Pancreas (tissue), 10 donors: ENCODE measurements at regions not wholly inside any gene's neighbourhood (a gene's known extent, or its start where the extent isn't known, plus 50 kb on each side); places are given as distances from the start of the nearest gene placed in this dataset.

Experiments used
- ATAC-seq, 4 donors: fragments of 200-7000 bp; cut with Tn5 transposase; one replicate each; pipeline versions ENCODE4 v1.8.0 to v1.9.1; 2020; ENCODE audit warnings: mild to moderate bottlenecking in 4 of 4, moderate library complexity in 4 of 4
- DNase-seq, 6 donors: peaks; one replicate each; pipeline ENCODE4 v3.0.0-alpha.2; 2020
- FAIRE-seq: peaks from 2 replicates; lab custom pipeline; 2012; peaks lifted over from hg19 to GRCh38; lab: Jason Lieb, UNC
- H3K27ac ChIP-seq, 4 donors: fragments of 200-600 bp; sonication (generic); 1 replicate in 3 of 4; 2 replicates in 1 of 4; pipeline versions ENCODE4 v1.5.0 to v1.8.0; 2020
- H3K27me3 ChIP-seq, 4 donors: fragments of 200-600 bp; one replicate each; pipeline ENCODE4 v1.8.0; 2021
- H3K36me3 ChIP-seq, 3 donors: fragments of 200-600 bp; sonication (generic) in 1 of 3; one replicate each; pipeline versions ENCODE4 v1.5.0 to v1.8.0; 2020 to 2021
- H3K4me1 ChIP-seq, 3 donors: fragments of 200-600 bp; one replicate each; pipeline ENCODE4 v1.8.0; 2021
- H3K4me3 ChIP-seq, 4 donors: fragments of 200-600 bp; sonication (generic) in 2 of 4; one replicate each; pipeline versions ENCODE4 v1.5.0 to v1.8.0; 2020 to 2021
- H3K9me3 ChIP-seq, 4 donors: fragments of 200-600 bp; one replicate each; pipeline ENCODE4 v1.8.0; 2021
- WGBS, 2 donors: extraction: QIAGEN DNeasy Blood & Tissue Kit; methylation state at CpG; one replicate each; pipeline ENCODE4 v1.1.7; 2013; 5-methylcytosine and 5-hydroxymethylcytosine counted together
- intact Hi-C, 3 donors: fragments of 100-400 bp; cut with DNase I; formaldehyde crosslinking; loops; one replicate each; pipeline versions ENCODE4 v1.11.1 to v1.14.2; 2022
- TF ChIP-seq, protein P1 (sequence below), 4 donors: fragments of 200-600 bp; sonication (generic) in 3 of 4; IDR thresholded peaks; one replicate each; pipeline versions ENCODE4 v1.5.0 to v1.8.0; 2021; ENCODE audit warnings: antibody characterized with exemption in 4 of 4
- donor health status: healthy with polysubstance abuse.
- donor health status: DM: no; HTN: no; CAD: no; lungs with moderate emphysema.
- donor health status: DM: no; HTN: no; CAD: no.
- donor health status: control.
- donor health status: control.
- donor health status: Bipolar disorder and iron deficiency.
- donor health status: DM: yes; HTN: yes; CAD: no.
- donor health status: DM: no; HTN: no; CAD: no.
- donor health status: DM: no; HTN: no; CAD: no.
- donor health status: DM: yes; HTN: yes; CAD: no.

DNA sequence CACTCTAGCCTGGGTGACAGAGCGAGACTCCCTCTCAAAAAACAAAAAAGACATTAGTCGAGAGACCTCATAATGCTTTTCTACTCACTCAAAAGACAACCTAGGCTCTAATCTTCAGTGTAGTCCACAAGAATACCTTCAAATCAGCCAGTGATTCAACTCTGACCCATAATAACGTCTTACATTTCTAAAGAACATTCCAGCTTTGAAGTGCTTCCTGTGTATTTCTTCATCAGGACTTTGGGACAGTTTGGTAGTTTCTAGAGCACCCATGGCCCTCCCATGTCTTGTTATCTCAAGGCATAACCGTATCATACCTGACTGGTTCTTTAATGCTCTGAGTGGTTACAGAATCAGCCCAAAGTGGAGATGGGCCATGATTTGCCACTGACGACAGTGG, 221.3 kb downstream of the SKIDA1 start:
- Histone ChIP-seq H3K36me3 (no peaks in the 10 kb centered on the region), H3K27ac (no peak overlapping the region), H3K9me3 (no peaks in the 10 kb centered on the region), H3K4me3 (no peak overlapping the region), H3K27me3 (no peaks in the 10 kb centered on the region), H3K4me1 (no peaks in the 10 kb centered on the region)
- ATAC-seq, result no peak
- no peak for FAIRE-seq
- no peak for DNase-seq
- TF ChIP-seq, protein P1, sequence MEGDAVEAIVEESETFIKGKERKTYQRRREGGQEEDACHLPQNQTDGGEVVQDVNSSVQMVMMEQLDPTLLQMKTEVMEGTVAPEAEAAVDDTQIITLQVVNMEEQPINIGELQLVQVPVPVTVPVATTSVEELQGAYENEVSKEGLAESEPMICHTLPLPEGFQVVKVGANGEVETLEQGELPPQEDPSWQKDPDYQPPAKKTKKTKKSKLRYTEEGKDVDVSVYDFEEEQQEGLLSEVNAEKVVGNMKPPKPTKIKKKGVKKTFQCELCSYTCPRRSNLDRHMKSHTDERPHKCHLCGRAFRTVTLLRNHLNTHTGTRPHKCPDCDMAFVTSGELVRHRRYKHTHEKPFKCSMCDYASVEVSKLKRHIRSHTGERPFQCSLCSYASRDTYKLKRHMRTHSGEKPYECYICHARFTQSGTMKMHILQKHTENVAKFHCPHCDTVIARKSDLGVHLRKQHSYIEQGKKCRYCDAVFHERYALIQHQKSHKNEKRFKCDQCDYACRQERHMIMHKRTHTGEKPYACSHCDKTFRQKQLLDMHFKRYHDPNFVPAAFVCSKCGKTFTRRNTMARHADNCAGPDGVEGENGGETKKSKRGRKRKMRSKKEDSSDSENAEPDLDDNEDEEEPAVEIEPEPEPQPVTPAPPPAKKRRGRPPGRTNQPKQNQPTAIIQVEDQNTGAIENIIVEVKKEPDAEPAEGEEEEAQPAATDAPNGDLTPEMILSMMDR (IDR thresholded peaks at IDR 0.05), result no peak
- 70 to 73% methylated on average over 5 of the region's 5 CpGs for WGBS, 2 donors
- intact Hi-C loops, result no loop called here

DNA sequence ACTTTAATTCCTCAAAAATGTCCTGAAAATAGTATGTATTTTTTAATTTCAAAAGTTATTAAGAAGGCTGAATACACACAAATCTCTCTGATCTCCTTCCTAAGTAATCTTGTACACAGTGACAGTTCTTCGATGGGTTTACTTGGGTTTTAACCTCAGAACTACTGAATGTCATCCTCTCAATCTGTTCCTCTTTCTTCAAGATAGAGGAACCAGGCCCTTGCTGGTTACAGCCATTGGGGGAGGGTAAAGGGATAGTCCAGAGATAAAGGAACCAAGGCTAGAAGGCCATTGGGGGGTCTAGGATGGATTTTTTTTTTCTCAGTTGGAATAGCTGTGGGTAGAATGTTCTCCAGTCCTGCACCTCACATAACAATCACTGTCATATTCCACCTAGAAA, 224.9 kb downstream of the SKIDA1 start:
- no peaks in the 10 kb centered on the region for H3K4me1 ChIP-seq
- peak in 2 of 4 donors; percentile 25 to 49 for ATAC-seq
- WGBS, 2 donors, result 90 to 97% methylated on average over 1 of the region's 1 CpG
- H3K9me3 ChIP-seq, result no peaks in the 10 kb centered on the region
- H3K27me3 ChIP-seq, result no peaks in the 10 kb centered on the region
- no peak overlapping the region for H3K27ac ChIP-seq
- intact Hi-C loops, result no loop called here
- FAIRE-seq, result no peak
- TF ChIP-seq, protein P1 (IDR thresholded peaks at IDR 0.05), result no peak
- DNase-seq, result no peak
- no peaks in the 10 kb centered on the region for H3K36me3 ChIP-seq
- H3K4me3 ChIP-seq, result no peak overlapping the region

DNA sequence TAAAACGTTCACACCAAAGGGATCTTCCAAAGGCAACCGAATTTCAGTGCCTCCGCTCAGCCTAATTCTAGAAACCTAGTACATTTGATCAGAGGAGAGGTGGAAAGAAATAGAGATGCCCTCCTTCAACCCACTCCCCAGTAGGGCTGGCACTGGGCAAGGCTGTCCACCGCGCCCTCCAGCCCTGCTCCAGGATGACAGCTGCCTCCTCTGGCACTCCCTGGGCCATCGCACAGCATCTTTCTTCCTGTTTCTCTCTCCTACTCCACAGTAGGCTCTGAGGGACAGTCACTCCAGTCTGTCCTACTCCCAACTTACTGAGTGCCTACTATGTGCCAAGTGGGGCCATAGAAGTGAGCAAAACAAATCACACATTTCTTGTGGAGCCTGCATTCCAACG, 226.2 kb downstream of the SKIDA1 start:
- Histone ChIP-seq H3K27me3 (no peaks in the 10 kb centered on the region), H3K27ac (no peak overlapping the region), H3K36me3 (no peaks in the 10 kb centered on the region), H3K4me1 (no peaks in the 10 kb centered on the region), H3K9me3 (no peaks in the 10 kb centered on the region), H3K4me3 (no peak overlapping the region)
- intact Hi-C loops, result no loop called here
- 84 to 88% methylated on average over 7 of the region's 7 CpGs for WGBS, 2 donors
- no peak for ATAC-seq
- DNase-seq, result no peak
- FAIRE-seq, result no peak
- TF ChIP-seq, protein P1 (IDR thresholded peaks at IDR 0.05), result no peak

DNA sequence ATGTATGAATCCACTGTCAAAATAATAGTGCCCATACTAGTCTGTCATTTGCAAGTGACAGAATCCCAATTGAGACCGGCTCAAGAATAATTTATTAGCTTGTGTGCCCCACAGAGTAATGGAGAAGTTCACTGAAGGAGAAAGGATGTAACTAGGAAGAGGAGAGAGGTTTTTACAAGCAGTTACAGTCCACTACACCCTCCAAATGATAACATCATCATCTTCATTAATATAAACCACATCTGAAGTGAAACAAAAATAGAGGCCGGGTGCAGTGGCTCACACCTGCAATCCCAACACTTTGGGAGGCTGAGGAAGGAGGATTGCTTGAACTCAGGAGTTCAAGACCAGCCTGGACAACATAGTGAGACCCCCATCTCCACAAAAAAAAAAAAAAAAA, 226.8 kb downstream of the SKIDA1 start:
- no peaks in the 10 kb centered on the region for H3K36me3 ChIP-seq
- 76 to 85% methylated on average over 2 of the region's 2 CpGs for WGBS, 2 donors
- no peak for DNase-seq
- H3K4me3 ChIP-seq, result no peak overlapping the region
- intact Hi-C loops, result no loop called here
- no peak for ATAC-seq
- no peaks in the 10 kb centered on the region for H3K9me3 ChIP-seq
- H3K27ac ChIP-seq, result no peak overlapping the region
- FAIRE-seq, result no peak
- TF ChIP-seq, protein P1 (IDR thresholded peaks at IDR 0.05), result no peak
- H3K27me3 ChIP-seq, result no peaks in the 10 kb centered on the region
- H3K4me1 ChIP-seq, result no peaks in the 10 kb centered on the region

DNA sequence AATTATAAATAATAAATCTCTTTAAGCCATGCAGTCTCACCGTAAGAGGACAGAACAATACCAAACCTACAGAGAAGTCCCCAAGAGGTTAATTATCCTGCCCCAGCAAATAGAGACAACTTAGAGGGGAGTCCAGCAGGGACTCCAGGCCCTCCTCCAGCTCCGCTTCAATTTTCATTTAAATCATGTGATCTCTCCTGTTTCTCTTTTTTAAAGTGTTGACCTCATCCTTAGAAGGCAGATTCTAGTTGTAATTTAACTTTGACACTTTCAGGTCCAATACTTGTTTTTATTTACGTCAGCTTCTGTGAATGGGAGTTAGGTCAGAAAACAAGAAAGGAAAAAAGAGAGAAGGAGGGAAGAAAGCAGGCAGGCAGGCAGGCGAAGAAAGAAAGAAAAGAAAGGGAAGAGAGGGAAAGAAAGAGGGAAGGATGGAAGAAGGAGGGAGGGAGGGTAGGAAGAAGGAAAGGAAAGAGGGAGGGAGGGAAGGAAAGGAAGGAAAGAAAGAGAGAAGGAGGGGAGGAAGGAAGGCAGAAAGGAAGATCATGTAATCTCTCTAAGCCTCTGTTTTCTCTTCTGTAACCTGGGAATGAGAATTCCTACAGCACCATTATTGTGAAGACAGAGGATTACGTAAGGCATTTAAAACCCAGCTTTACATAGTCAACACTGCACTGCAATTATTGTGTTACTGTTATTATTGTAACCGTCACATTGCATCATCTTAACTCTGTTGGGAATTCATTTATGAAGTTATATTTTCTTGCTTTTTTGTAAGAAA, 227.7 kb downstream of the SKIDA1 start:
- no peak overlapping the region for H3K27ac ChIP-seq
- H3K36me3 ChIP-seq, result no peaks in the 10 kb centered on the region
- FAIRE-seq (no peak), DNase-seq (no peak), ATAC-seq (no peak)
- no peaks in the 10 kb centered on the region for H3K9me3 ChIP-seq
- intact Hi-C loops, result no loop called here
- no peaks in the 10 kb centered on the region for H3K27me3 ChIP-seq
- H3K4me3 ChIP-seq, result no peak overlapping the region
- WGBS, 2 donors, result 69 to 77% methylated on average over 6 of the region's 6 CpGs
- H3K4me1 ChIP-seq, result no peaks in the 10 kb centered on the region
- TF ChIP-seq, protein P1 (IDR thresholded peaks at IDR 0.05), result no peak
